NCI-H1048 (cell line): ENCODE measurements at regions not wholly inside any gene's neighbourhood (a gene's known extent, or its start where the extent isn't known, plus 50 kb on each side); places are given as distances from the start of the nearest gene placed in this dataset.
"Not testable (repeated sequence)": the region's sequence is repeated elsewhere in the genome, so short reads cannot be mapped to it uniquely, and the experiment has no call there.

Source experiments
- DNase-seq: peaks from one replicate; lab custom pipeline; 2025; lab: John Stamatoyannopoulos, UW

DNA sequence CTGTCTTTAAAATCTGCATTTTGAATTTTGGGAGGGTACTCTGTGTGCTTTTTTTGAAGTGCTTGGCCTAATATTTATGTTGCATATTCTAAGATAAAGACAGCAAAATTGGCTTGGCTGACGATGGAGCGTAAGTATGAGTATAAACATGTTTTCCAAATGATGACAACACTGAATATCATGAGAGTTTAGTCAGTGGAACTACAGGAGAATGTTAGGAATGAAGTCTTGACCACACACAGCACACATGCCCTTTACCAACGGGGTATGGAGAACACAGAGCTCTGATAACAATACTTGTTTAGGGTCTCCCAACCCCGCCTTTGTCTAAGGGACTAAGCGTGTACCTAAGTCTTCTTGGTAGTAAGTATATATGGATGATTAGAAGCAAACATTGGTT, 253.9 kb upstream of the FZD8 start:
- DNase-seq, result no peak

DNA sequence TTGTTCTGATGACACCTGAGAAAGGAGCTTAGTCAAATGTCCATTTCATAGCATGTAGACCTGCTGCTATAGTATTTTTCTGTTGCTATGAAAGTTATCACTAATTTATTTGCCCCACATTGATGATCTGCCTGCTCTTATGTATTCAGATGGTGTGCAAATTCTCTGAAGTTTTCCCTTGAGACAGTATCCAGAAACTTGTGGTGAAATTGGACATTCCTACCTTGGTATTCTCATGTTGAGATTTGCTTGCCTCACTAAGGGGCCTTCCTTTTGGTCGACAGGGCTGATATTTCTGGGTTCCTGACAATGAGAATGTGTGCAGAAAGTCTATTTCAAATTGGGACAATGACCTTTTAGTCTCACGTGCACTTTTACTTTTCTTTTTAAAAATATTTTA, 253.2 kb upstream of the FZD8 start:
- no peak for DNase-seq

DNA sequence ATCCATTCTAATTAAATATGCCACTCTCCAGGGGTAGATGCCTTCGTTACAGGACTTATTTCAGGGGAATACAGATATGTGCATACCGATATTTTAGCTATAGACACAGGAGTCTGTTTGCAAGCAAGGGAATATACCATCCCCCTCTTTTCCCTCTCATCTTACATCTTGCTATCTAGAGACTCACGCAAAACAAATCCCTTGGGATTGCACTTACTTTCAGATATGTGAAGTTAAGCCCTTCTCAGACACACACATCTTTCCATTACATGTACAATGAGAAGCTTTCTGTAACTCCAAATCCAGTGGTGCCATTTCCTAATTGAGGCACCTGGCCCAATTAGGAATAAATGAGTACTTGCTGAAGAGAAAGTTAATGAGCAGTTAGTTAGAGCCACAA, 250.4 kb upstream of the FZD8 start:
- DNase-seq, result no peak

DNA sequence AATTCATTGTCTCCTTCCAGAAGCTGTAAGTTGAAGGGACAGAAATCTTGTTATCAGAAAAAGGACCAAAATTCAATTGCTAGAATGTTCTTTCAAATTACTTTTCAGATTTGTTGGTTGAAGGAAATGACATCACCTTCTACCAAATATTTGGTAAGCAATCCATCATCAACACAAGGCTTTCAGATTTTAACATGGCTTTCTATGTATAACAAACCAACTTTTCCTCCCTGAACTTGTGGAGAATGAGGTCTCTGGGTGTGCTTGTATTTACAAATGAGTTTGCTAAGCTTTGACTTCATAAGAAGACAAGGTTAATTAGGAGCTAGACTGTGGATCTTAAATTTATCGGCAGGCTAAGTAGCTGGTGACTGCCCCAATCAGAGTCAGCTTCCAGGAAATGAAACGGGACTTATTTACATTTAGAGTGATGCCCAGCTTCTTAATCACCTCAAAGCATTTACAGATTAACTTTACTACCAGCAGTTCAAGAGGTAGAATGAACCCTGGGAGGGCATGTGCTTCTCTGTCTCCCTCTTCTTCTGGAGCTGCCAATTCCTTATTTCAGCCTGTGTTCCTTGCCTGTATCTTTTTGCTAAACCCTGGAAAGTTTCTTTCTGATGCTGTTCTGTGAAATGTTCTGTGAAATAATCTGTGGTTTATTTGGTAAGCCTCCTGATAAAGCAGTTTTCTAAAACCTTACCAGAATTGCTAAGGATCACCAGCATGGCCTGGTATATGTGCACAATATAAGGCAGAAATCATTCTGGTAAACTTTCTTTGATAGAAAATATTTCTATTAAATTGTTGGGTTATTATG, 248.8 kb upstream of the FZD8 start:
- DNase-seq, result no peak

DNA sequence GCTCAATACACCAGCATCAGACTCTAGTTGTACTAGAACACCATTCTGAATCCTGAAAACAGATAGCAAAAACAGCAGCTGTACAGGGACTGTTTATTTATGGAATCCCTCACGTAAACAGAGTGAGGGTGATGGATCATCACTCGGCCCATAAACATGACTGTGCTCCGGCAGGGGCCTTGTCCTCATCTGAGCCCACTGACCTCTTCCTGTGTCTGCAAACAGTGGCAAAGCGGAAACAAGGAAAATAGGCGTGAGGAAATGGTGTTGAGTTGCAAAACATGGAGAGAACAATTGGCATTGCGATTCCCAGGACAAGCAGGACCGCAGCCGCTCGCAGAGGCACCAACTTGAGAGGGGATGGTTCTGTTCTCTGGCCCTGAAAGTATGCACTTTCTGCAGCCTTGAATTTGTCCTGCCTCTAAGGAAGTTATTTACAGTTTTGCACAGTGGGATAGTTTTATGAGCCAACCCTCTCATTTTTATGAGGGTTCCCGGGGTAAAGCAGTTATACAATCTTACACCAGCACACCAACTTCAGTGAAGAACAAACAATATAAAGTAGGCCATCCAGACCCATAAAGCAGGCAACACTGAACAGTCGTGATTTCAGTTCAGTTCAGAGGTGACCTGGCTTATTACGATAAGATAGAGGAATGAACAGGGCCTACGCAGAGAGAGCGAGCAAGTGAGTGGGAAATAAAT, 248.0 kb upstream of the FZD8 start:
- DNase-seq, result no peak

DNA sequence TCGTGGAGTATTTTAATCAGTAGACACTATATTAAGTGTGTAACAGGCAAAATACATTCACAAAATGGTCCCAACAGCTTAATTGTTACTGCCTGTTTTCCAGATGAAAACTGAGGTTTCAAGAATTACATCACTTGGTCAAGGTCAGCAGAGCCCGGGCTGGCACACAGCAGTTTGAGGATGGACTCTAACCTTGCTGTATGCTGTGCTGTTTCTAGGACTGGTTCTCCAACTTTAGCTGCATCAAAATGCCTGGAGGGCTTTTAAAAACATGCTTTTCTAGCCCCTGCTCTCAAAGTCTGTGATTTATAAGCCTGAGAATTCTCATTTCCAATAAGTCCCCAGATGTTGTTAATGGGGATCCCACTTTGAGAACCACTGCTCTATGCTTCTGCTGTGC, 247.1 kb upstream of the FZD8 start:
- no peak for DNase-seq

DNA sequence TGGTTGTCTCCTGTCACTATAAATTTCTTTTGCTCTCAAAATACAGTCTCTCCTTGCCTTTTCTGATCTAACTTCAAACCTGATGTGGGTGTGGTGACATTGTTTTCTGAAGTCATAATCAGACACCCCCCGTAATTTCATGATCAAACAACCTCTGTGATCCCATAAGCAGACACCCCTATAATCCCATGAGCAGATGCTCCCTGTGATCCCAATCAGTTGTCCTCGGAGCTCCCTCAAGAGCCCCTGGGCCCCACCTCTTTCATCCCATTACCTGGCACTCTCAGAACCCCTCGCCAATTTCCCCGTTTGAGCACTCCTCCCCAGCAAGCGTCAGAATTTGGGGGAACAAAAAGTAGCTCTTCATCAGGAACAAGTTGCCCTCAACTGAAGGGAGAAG, 246.3 kb upstream of the FZD8 start:
- no peak for DNase-seq

DNA sequence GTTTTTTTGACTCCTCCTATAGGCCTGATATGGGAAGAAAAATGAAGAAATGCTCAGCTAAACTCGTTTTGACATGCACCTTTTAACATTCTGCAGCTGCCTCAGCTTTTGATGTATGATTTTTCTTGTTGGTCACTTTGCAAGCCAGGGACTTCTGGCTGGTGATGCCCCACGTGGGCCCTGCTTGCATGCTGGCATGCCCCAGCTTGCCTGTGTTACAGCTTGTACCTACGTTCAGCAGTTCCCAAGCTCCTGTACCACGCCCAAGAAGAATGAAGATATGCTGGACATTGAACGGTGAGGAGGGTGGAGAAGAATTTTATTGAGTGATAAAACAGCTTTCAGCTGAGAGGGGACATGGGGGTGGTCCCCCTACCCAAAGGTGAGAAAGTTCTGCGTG, 245.6 kb upstream of the FZD8 start:
- no peak for DNase-seq

DNA sequence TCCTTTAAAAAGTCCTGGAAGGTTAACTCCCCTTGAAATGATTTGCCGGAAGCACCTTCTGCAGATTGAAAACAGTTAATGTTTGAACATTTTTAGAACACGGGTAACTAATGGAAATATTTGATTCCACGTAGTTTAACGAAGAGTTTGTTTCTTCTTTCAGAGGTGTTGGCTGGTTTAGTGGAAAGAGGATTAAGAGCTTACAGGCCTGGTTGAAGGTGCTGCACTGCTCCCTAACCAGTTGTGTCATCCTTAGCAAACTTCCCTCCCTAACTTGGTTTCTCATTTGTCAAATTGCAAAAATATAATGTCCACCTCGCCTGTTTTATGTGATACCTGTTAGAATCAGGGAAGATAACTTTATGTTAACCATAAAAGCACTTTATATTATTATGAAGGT, 243.0 kb upstream of the FZD8 start:
- DNase-seq, result no peak

DNA sequence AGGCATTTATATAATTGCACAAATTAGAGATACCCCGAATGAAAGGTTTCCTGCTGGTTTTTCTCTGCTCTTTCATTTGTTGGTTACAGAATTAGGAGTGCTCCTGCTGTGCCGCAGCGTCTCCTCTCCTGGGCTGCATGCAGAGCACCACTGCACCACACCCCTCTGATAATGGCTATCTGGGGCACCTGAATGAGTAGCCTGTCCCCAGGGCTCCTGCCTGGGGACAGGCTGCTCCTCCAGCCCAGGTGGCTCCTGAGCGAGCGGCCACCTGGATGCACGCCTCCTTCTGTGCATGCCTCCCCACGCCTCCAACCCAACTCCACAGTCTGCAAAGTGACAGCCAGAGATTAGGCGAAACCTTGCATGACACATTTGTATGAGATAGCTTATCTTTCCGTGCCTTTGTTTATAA, 242.6 kb upstream of the FZD8 start:
- DNase-seq, result no peak

DNA sequence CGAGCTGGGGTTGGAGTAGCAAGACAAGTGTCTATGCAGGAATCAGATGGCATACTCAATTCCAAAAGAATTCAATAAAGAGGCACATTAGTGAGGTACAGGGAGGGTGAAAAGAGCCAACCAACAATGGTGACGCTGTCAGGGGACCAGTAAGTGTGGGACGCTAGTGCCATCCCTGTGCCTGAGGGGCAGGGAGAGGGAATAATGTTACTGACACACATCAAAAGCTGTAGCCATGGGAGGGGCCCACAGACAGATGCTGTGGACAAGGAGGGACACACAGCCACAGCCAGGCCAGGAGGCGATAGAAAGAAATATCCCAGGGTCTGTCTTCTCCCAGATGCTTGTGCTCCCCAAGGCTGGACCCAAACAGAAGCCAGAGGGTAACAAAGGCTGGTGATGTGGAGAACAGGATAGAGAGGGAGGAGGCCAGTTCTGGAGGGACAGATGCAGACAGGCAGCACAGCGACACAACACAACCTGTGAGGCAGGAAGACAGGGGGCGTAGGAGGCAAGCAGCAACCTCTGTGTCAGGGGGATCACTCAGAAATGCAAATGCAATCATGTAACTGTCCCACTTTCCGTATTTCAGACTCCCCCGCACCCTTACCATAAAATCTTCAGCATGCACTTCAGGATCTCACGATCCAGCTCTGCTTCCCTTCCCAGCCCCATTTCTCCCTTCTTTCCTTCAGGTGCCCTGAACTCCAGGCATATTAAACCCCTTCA, 240.5 kb upstream of the FZD8 start:
- DNase-seq, result no peak

DNA sequence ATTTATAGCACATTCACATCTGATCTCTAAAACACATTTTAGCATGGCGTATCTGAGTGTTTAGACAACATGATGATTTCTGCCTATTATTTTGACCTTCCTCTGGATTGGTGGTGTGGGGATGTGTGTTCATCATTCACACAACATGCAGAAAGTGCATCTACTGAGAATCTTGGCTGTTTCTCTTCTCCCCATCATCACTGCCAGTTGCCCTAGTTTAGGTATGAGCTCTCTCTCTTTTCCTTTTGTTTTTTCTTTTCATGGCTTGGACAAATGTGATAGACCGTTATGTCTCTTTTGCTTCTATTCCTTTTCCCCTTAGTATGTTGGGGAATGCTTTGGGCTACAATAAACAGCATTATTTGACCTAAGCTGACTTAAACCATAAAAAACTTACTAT, 239.2 kb upstream of the FZD8 start:
- DNase-seq, result no peak

DNA sequence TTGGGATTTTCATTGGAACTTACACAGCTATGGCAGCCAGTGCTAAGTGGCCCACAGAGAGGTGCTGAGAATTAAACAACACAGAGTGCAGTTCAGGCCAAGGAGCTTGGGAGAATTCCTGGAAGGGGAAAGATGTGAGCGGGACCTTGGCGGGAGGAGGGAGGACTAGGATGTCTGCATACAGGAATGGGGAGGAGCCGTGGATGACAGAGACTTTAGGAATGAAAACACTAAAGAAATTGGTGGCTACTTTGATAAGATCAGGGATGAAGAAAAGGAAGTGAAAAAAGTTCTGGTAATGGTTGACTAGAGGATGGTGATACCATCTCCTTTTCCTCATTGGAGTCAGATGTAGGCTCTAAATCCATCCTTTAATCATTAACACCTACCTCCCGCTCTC, 234.2 kb upstream of the FZD8 start:
- no peak for DNase-seq

DNA sequence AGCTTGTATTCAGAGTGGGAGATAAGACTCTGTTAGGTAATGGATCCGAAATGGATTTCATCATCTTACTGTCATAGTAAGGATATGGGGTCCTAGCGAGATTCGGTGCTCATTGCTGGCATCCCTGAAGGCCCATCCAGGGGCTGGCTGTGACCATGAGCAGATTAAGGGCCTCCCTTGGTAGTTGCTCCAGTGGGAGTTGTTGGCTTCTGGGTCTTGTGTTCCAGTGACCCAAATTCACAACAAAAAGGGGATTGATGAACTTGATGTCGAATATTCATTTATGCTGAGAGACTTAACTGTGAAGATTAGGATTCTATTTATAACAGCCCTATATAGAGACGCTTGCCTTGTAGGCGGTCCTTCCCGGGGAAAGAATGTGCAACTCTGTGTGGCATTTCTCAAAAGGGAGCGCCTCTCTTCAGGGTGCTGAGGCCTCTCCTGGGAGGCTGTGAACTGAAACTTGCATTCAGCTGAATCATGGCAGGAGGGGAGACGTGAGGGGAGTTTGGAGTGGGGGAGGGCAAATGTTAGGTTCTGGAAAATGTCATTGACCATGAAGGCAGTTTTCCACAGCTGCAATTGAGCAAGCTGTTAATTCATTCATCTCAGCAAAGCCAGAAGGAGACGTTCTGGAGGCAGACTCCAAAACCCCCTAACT, 233.1 kb upstream of the FZD8 start:
- DNase-seq, result no peak

DNA sequence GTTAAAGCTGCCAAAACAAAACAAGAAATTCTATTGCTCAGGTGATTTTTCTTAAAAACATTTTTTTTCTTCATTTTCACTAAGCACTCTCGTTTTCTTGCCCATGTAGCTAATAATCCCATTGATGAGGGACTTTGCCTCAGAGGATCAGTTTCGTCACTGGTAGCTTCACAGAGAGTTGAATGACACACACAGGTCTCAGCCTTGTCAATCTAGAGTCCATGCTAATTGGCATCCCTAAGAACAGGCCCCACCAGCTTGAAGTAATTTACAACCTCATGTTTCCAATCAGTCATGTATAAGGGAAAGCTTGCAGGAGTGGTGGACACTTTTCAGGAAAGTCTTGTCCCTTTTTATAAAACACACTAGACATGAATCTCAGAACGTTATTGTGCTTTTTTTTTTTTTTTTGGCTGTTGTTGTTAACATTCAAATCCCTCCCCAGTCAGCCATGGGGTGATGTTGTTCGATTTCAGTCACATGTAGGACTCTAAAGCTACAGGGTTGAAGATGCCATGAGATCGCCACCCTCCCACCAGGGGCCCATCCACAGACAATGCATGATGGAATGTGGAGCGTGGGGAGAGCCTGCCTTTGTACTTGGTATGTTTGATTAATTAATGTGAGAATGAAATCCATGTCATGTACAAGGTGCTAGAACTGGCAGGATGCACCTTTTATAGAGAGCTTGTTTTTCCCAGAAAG, 232.4 kb upstream of the FZD8 start:
- no peak for DNase-seq

DNA sequence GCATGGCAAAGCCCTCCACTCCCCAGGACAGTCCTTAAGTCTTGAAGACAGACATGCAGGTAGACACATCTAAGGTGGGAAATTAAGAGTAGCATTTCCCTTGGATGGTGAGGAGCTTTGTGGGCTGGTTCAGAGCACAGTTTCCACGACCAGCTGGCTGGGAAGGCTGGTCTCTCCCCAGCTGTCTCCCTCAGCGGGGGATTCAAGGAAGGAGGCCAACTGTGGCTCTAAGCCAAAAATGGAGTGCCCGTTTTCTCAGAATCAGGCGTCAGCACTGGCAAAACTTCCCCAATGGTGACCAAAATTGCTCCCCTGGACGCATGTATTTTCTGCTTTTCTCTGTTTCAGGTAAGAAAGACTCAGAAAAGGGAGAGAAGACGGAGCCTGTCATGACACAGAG, 230.6 kb upstream of the FZD8 start:
- DNase-seq, result no peak

DNA sequence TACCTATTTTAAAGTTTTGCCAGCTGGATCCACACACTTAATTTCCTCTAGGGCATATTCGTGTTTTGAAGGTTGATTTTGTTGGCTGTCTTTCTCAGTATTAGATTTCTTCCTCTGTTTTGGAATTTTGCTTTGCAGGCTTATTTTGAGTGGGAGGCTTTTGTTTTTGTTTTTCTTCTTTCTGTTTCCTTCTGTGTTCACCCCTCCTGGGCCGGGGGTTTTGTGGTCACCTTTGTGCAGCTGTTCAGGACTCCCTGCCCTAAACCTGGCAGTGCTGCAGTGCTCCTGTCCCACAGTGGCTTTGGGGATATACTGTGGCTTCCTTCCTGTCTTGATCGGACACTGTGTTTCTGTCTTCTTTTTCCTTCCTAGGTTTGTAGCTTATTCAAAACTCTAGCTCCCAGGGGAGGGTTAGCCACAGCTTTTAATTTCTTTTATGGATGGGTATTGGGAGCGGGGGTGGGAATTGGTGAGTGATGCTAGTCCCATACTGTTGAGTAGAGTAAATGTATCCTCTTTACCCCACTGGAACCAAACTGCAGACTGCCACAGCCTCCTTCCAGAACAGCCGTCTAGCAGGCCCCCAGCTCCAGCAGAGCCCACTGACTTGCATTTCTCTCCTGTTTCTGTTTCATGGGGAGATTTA, 228.7 kb upstream of the FZD8 start:
- no peak for DNase-seq

DNA sequence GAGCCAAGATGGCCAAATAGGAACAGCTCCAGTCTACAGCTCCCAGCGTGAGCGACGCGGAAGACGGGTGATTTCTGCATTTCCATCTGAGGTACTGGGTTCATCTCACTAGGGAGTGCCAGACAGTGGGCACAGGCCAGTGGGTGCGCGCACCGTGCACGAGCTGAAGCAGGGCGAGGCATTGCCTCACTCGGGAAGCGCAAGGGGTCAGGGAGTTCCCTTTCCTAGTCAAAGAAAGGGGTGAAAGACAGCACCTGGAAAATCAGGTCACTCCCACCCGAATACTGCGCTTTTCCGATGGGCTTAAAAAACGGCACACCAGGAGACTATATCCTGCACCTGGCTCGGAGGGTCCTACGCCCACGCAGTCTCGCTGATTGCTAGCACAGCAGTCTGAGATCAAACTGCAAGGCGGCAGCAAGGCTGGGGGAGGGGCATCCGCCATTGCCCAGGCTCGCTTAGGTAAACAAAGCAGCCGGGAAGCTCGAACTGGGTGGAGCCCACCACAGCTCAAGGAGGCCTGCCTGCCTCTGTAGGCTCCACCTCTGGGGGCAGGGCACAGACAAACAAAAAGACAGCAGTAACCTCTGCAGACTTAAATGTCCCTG, 216.7 kb upstream of the FZD8 start:
- not testable (repeated sequence) for DNase-seq

DNA sequence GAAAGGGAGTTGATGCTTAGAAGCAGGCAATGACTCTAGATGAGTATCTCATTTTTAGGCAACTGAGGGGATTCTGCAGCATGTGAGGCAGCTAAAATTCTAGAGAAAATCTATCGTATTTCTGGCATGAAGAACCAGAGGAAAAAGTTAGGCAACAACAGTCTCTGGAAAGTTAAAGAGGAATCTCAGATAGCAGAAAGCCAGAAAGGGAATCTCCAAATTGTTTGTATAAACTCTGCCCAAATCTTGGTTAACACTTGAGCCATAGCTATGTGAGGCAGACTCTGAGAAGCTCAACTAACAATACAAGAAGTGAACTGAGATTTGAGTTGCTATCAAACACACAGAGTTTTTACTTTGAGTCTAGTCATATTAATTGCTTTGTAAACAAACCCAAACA, 215.8 kb upstream of the FZD8 start:
- DNase-seq, result no peak

DNA sequence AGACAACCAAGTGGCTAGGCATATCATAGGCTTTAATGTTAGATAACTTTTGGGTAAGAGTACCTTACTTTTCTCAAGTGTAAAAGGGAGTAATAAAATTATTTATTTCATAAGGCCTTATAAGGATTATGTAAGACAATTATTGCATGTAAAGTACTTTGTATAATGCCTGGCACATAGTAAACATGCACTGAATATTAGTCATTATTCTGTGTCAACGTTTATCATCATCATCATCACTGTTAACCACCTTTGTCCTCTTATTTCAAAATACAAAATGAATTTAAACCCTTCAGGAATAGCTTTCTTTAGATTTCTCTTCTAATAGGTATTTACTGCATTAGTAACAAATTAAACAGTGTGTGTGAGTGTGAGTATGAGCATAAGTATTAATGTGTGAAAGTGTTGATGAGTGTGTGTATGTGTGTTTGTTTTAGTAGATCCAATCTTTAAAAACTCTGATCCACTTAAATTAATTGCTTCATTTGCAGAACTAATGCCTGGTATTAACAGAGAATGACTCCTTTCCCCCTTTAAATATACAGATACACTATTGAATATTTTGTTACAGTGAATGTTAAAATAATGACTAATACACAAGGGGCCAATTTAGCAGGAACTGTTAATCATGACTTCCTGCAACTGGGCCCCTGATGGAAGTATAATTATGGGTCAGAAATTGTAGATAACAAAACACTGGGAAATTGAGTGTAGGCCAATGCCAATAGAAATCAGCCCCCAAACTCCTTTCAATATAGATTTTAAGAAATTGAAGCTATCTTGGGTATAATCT, 213.3 kb upstream of the FZD8 start:
- no peak for DNase-seq
